ENCODE measurements at regions not wholly inside any gene's neighbourhood (a gene's known extent, or its start where the extent isn't known, plus 50 kb on each side); places are given as distances from the start of the nearest gene placed in this dataset.

GRCh38 chr11:11743216-11743615 lies 98.6 kb upstream of the USP47 start:
- TF ChIP-seq MAX (IDR thresholded peaks at IDR 0.05) (no peak), EP300 (IDR thresholded peaks at IDR 0.05; ENCODE audit: borderline replicate concordance) (no peak), REST (IDR thresholded peaks at IDR 0.05; ENCODE audit: low read depth) (no peak), TAF1 (IDR thresholded peaks at IDR 0.05; ENCODE audit: low read depth) (no peak), TEAD4 (IDR thresholded peaks at IDR 0.05) (no peak), YY1 (IDR thresholded peaks at IDR 0.05; ENCODE audit: low read depth) (no peak), TCF12 (IDR thresholded peaks at IDR 0.05; ENCODE audit: low read depth) (no peak), RAD21 (IDR thresholded peaks at IDR 0.05; ENCODE audit: low read depth) (no peak), CREB1 (IDR thresholded peaks at IDR 0.05; ENCODE audit: low read depth) (no peak), CEBPB (IDR thresholded peaks at IDR 0.05) (no peak), NFIC (IDR thresholded peaks at IDR 0.05) (no peak), USF1 (IDR thresholded peaks at IDR 0.05) (no peak)

Measured in Ishikawa (cell line).